ENCODE measurements at regions not wholly inside any gene's neighbourhood (a gene's known extent, or its start where the extent isn't known, plus 50 kb on each side); places are given as distances from the start of the nearest gene placed in this dataset.

DNA sequence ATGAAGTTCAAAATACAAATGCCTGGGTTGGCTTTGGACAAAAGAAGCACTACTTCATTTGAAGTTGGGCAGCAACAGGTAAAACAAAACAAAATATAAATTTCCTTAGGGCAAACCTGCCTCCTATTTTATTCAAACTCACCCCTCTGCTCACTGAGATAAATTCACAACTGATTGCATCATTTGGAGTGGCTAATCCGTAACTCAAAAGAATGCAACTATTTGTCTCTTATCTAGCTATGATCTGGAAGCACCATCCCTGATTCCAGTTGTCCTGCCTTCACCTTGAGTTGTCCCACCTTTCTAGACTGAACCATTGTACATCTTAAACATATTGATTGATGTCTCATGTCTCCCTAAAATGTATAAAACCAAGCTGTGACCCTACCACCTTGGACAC, 145.0 kb downstream of the CCER1 start:
- no peak for DNase-seq (ENCODE audit: low read depth)
- Histone ChIP-seq H3K4me1 (ENCODE audit: insufficient read depth, low read length) (no peaks in the 10 kb centered on the region), H3K9ac (ENCODE audit: low read length) (no peak overlapping the region), H3K4me3 (ENCODE audit: insufficient read depth, low read depth, low read length) (no peak overlapping the region), H3K27ac (ENCODE audit: low read depth, low read length) (no peak overlapping the region), H3K27me3 (ENCODE audit: insufficient read depth, low read length) (no peaks in the 10 kb centered on the region), H4K20me1 (ENCODE audit: insufficient read depth, low read length) (no peaks in the 10 kb centered on the region), H2AFZ (ENCODE audit: low read depth, low read length) (no peak overlapping the region), H3K79me2 (ENCODE audit: insufficient read depth, low read length) (no peaks in the 10 kb centered on the region), H3K36me3 (ENCODE audit: insufficient read depth, low read length) (no peaks in the 10 kb centered on the region), H3K4me2 (ENCODE audit: low read length) (no peak overlapping the region), H3K9me3 (ENCODE audit: insufficient read depth, low read depth, low read length) (no peaks in the 10 kb centered on the region)
- FAIRE-seq = no peak
- H3K27ac Mint-ChIP-seq (ENCODE audit: unreplicated experiment) = no peak overlapping the region
- no peaks in the 10 kb centered on the region for H3K36me3 Mint-ChIP-seq (ENCODE audit: low read depth, unreplicated experiment)
- no peaks in the 10 kb centered on the region for H3K27me3 Mint-ChIP-seq (ENCODE audit: low read depth, unreplicated experiment)
- no peak overlapping the region for H3K4me3 Mint-ChIP-seq (ENCODE audit: unreplicated experiment)
- H3K9me3 Mint-ChIP-seq (ENCODE audit: unreplicated experiment) = no peaks in the 10 kb centered on the region
- TF ChIP-seq, protein P1, sequence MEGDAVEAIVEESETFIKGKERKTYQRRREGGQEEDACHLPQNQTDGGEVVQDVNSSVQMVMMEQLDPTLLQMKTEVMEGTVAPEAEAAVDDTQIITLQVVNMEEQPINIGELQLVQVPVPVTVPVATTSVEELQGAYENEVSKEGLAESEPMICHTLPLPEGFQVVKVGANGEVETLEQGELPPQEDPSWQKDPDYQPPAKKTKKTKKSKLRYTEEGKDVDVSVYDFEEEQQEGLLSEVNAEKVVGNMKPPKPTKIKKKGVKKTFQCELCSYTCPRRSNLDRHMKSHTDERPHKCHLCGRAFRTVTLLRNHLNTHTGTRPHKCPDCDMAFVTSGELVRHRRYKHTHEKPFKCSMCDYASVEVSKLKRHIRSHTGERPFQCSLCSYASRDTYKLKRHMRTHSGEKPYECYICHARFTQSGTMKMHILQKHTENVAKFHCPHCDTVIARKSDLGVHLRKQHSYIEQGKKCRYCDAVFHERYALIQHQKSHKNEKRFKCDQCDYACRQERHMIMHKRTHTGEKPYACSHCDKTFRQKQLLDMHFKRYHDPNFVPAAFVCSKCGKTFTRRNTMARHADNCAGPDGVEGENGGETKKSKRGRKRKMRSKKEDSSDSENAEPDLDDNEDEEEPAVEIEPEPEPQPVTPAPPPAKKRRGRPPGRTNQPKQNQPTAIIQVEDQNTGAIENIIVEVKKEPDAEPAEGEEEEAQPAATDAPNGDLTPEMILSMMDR (IDR thresholded peaks at IDR 0.05; ENCODE audit: insufficient read depth, low read depth, low read length) = no peak
- no peak for TF ChIP-seq EZH2 (IDR thresholded peaks at IDR 0.05; ENCODE audit: insufficient read depth, low read length)
- H3K4me1 Mint-ChIP-seq (ENCODE audit: low read depth, unreplicated experiment) = peaks cover 3% of the 10 kb centered on the region

DNA sequence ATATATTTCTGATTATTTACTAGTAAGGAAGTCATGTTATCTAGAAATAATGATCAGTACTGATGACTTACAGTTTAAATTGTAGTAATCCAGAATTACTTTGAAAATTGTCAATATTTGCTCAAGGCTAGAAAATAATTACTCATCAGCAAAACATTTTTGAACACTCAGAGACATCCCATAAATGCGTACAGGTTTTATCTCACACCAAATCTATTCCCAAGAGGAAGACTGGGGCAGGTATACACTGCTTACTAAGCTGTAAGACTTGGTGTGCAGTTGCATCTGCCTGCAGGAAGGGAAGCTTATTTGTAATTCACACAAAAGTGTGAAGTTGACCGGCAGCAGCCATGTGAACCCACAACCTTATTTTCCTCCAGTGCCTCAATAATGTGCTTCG, 146.4 kb downstream of the CCER1 start:
- H3K9ac ChIP-seq (ENCODE audit: low read length) = no peak overlapping the region
- H3K4me3 ChIP-seq (ENCODE audit: insufficient read depth, low read depth, low read length) = no peak overlapping the region
- no peaks in the 10 kb centered on the region for H3K36me3 Mint-ChIP-seq (ENCODE audit: low read depth, unreplicated experiment)
- H3K4me2 ChIP-seq (ENCODE audit: low read length) = no peak overlapping the region
- H3K4me1 ChIP-seq (ENCODE audit: insufficient read depth, low read length) = no peaks in the 10 kb centered on the region
- H3K27ac Mint-ChIP-seq (ENCODE audit: unreplicated experiment) = no peak overlapping the region
- no peaks in the 10 kb centered on the region for H3K79me2 ChIP-seq (ENCODE audit: insufficient read depth, low read length)
- H3K27ac ChIP-seq (ENCODE audit: low read depth, low read length) = no peak overlapping the region
- no peaks in the 10 kb centered on the region for H3K36me3 ChIP-seq (ENCODE audit: insufficient read depth, low read length)
- H3K4me1 Mint-ChIP-seq (ENCODE audit: low read depth, unreplicated experiment) = peaks cover 3% of the 10 kb centered on the region
- H3K27me3 Mint-ChIP-seq (ENCODE audit: low read depth, unreplicated experiment) = no peaks in the 10 kb centered on the region
- TF ChIP-seq EZH2 (IDR thresholded peaks at IDR 0.05; ENCODE audit: insufficient read depth, low read length) = no peak
- TF ChIP-seq, protein P1 (IDR thresholded peaks at IDR 0.05; ENCODE audit: insufficient read depth, low read depth, low read length) = no peak
- H3K9me3 ChIP-seq (ENCODE audit: insufficient read depth, low read depth, low read length) = no peaks in the 10 kb centered on the region
- no peaks in the 10 kb centered on the region for H3K27me3 ChIP-seq (ENCODE audit: insufficient read depth, low read length)
- DNase-seq (ENCODE audit: low read depth) (no peak), FAIRE-seq (no peak)
- no peak overlapping the region for H3K4me3 Mint-ChIP-seq (ENCODE audit: unreplicated experiment)
- no peaks in the 10 kb centered on the region for H3K9me3 Mint-ChIP-seq (ENCODE audit: unreplicated experiment)
- no peaks in the 10 kb centered on the region for H4K20me1 ChIP-seq (ENCODE audit: insufficient read depth, low read length)
- no peak overlapping the region for H2AFZ ChIP-seq (ENCODE audit: low read depth, low read length)

DNA sequence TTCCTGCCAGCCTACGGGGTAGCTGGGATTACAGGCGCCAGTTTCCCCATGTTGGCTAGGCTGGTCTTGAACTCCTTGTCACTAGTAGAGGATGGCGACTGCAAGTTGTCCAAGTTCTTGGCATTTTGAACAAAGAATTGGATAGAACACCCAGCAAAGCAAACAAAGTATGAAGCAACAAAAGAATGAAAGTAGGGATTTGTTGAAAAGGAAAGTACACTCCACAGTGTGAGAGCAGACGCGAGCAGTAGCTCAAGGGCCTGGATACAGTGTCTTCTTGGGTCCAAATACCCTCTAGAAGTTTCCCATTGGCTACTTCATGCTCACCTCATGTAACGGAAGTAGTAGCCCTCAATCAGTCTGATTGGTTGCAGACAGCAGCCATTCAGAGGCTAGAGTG, 152.2 kb downstream of the CCER1 start:
- H3K9me3 ChIP-seq (ENCODE audit: insufficient read depth, low read depth, low read length) = no peaks in the 10 kb centered on the region
- Mint-ChIP-seq H3K9me3 (ENCODE audit: unreplicated experiment) (peaks cover 3% of the 10 kb centered on the region), H3K4me3 (ENCODE audit: unreplicated experiment) (no peak overlapping the region), H3K36me3 (ENCODE audit: low read depth, unreplicated experiment) (no peaks in the 10 kb centered on the region), H3K27me3 (ENCODE audit: low read depth, unreplicated experiment) (no peaks in the 10 kb centered on the region), H3K4me1 (ENCODE audit: low read depth, unreplicated experiment) (peaks cover 3% of the 10 kb centered on the region), H3K27ac (ENCODE audit: unreplicated experiment) (no peak overlapping the region)
- H4K20me1 ChIP-seq (ENCODE audit: insufficient read depth, low read length) = no peaks in the 10 kb centered on the region
- H3K4me2 ChIP-seq (ENCODE audit: low read length) = no peak overlapping the region
- no peak overlapping the region for H2AFZ ChIP-seq (ENCODE audit: low read depth, low read length)
- H3K4me3 ChIP-seq (ENCODE audit: insufficient read depth, low read depth, low read length) = no peak overlapping the region
- H3K36me3 ChIP-seq (ENCODE audit: insufficient read depth, low read length) = no peaks in the 10 kb centered on the region
- no peak overlapping the region for H3K9ac ChIP-seq (ENCODE audit: low read length)
- DNase-seq (ENCODE audit: low read depth) (no peak), FAIRE-seq (no peak)
- no peaks in the 10 kb centered on the region for H3K27me3 ChIP-seq (ENCODE audit: insufficient read depth, low read length)
- TF ChIP-seq EZH2 (IDR thresholded peaks at IDR 0.05; ENCODE audit: insufficient read depth, low read length) = no peak
- TF ChIP-seq, protein P1 (IDR thresholded peaks at IDR 0.05; ENCODE audit: insufficient read depth, low read depth, low read length) = no peak
- no peaks in the 10 kb centered on the region for H3K79me2 ChIP-seq (ENCODE audit: insufficient read depth, low read length)
- no peak overlapping the region for H3K27ac ChIP-seq (ENCODE audit: low read depth, low read length)
- peaks cover 5% of the 10 kb centered on the region for H3K4me1 ChIP-seq (ENCODE audit: insufficient read depth, low read length)
